ENCODE measurements at regions not wholly inside any gene's neighbourhood (a gene's known extent, or its start where the extent isn't known, plus 50 kb on each side); places are given as distances from the start of the nearest gene placed in this dataset.

DNA sequence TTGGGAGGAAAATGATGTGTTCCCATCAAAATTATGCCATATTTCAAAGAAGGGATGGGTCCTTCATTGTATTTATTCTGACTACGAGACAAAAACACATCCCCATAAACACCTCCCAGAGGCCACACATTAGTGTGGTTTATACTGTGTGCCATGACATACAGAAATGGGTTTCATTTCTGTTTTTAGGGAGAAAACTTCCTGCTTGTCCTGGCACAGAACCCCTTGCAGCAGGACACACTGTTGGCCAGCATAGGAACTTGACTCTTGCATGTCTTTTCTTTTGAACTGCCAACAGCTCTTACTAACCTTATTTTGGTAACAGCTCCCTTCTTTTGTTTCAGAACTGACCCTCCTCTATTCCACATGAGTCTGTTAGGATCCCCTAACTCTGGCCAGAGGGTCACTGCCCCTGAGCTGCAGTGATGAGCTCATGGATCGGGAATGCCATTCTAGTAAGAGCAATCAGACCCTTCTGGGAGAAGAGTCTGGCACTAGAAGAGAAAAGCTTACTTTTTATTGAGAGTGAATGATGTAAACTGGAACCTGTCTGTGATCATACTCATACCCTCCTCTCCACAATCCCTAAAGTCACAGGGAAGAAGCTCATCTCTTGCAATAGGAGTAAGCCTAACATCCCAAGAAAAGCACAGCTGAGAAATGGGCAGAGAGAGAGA is 86.4 kb downstream of the SMIM20 start:
- no peak for DNase-seq (ENCODE audit: low read depth, low spot score)
- Histone ChIP-seq H3K36me3 (ENCODE audit: insufficient read depth, low read length) (no peaks in the 10 kb centered on the region), H3K9ac (ENCODE audit: insufficient read length) (no peak overlapping the region), H3K9me3 (ENCODE audit: low read depth, low read length) (no peaks in the 10 kb centered on the region), H3K27ac (no peak overlapping the region), H3K4me3 (no peak overlapping the region)
- TF ChIP-seq POLR2AphosphoS5 (IDR thresholded peaks at IDR 0.05; ENCODE audit: borderline replicate concordance, low read depth, low read length), result no peak
- TF ChIP-seq EZH2 (IDR thresholded peaks at IDR 0.05), result no peak
- no peak for TF ChIP-seq FOXP2 (optimal IDR thresholded peaks at IDR 0.05; ENCODE audit: control extremely low read depth, extremely low read length, insufficient read depth)

DNA sequence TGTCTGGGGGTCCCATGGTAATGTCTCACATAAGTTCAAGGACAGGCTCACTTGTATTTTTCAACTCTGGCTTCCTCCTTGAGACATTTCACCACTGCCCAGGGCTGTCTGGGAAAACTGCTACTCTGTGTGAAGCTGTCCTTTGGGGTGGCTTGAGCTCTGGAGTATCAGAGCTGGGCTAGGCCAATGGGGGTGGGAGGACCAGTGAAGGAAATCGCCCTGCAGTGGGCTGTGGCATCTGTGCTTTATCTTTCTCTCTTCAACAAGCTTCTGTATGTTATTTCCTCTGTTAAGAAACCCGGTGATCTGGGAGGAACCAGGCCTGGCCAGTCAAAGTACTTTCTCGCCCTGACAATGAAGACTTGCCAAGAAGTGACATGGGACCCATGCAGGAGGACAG is 87.4 kb downstream of the SMIM20 start:
- TF ChIP-seq POLR2AphosphoS5 (IDR thresholded peaks at IDR 0.05; ENCODE audit: borderline replicate concordance, low read depth, low read length), result no peak
- TF ChIP-seq FOXP2 (optimal IDR thresholded peaks at IDR 0.05; ENCODE audit: control extremely low read depth, extremely low read length, insufficient read depth), result no peak
- TF ChIP-seq EZH2 (IDR thresholded peaks at IDR 0.05), result no peak
- H3K9me3 ChIP-seq (ENCODE audit: low read depth, low read length), result no peaks in the 10 kb centered on the region
- H3K36me3 ChIP-seq (ENCODE audit: insufficient read depth, low read length), result no peaks in the 10 kb centered on the region
- DNase-seq (ENCODE audit: low read depth, low spot score), result no peak
- no peak overlapping the region for H3K4me3 ChIP-seq
- no peak overlapping the region for H3K9ac ChIP-seq (ENCODE audit: insufficient read length)
- H3K27ac ChIP-seq, result no peak overlapping the region

GRCh38 chr4:26001816-26002215 is 87.8 kb downstream of the SMIM20 start:
- no peak overlapping the region for H3K4me3 ChIP-seq
- H3K27ac ChIP-seq, result no peak overlapping the region
- no peak overlapping the region for H3K9ac ChIP-seq (ENCODE audit: insufficient read length)
- DNase-seq (ENCODE audit: low read depth, low spot score), result no peak
- H3K9me3 ChIP-seq (ENCODE audit: low read depth, low read length), result no peaks in the 10 kb centered on the region
- TF ChIP-seq FOXP2 (optimal IDR thresholded peaks at IDR 0.05; ENCODE audit: control extremely low read depth, extremely low read length, insufficient read depth) (no peak), EZH2 (IDR thresholded peaks at IDR 0.05) (no peak), POLR2AphosphoS5 (IDR thresholded peaks at IDR 0.05; ENCODE audit: borderline replicate concordance, low read depth, low read length) (no peak)
- H3K36me3 ChIP-seq (ENCODE audit: insufficient read depth, low read length), result no peaks in the 10 kb centered on the region

DNA sequence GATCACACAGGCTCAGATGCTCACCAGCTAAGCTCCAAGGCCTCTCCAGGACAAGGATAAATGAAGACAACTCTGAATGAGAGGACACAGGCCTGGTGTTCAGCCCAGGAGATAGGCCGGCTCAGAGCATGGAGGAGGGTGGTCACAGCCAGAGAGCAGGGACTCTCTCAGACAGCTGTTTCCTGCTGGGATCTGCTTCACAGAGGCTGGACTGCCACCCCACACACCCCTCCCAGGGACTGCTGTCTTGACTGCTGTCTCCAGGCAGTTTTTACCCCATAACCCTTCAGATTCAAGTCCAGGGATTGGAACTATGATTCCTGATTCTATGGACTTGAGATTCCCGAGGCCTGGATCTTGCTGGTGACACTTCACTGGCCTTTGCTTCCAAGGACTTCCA is 89.0 kb downstream of the SMIM20 start:
- Histone ChIP-seq H3K4me3 (no peak overlapping the region), H3K27ac (no peak overlapping the region), H3K9ac (ENCODE audit: insufficient read length) (no peak overlapping the region), H3K9me3 (ENCODE audit: low read depth, low read length) (no peaks in the 10 kb centered on the region), H3K36me3 (ENCODE audit: insufficient read depth, low read length) (no peaks in the 10 kb centered on the region)
- no peak for TF ChIP-seq FOXP2 (optimal IDR thresholded peaks at IDR 0.05; ENCODE audit: control extremely low read depth, extremely low read length, insufficient read depth)
- no peak for TF ChIP-seq POLR2AphosphoS5 (IDR thresholded peaks at IDR 0.05; ENCODE audit: borderline replicate concordance, low read depth, low read length)
- no peak for TF ChIP-seq EZH2 (IDR thresholded peaks at IDR 0.05)
- DNase-seq (ENCODE audit: low read depth, low spot score), result no peak

- Histone ChIP-seq H3K27ac (no peak overlapping the region), H3K9ac (ENCODE audit: insufficient read length) (no peak overlapping the region), H3K4me3 (no peak overlapping the region), H3K36me3 (ENCODE audit: insufficient read depth, low read length) (no peaks in the 10 kb centered on the region), H3K9me3 (ENCODE audit: low read depth, low read length) (no peaks in the 10 kb centered on the region)
- DNase-seq (ENCODE audit: low read depth, low spot score), result no peak
- TF ChIP-seq EZH2 (IDR thresholded peaks at IDR 0.05) (no peak), FOXP2 (optimal IDR thresholded peaks at IDR 0.05; ENCODE audit: control extremely low read depth, extremely low read length, insufficient read depth) (no peak), POLR2AphosphoS5 (IDR thresholded peaks at IDR 0.05; ENCODE audit: borderline replicate concordance, low read depth, low read length) (no peak)
Measured at GRCh38 chr4:26004290-26004689, 90.3 kb downstream of the SMIM20 start.

- H3K36me3 ChIP-seq (ENCODE audit: insufficient read depth, low read length), result no peaks in the 10 kb centered on the region
- no peak overlapping the region for H3K4me3 ChIP-seq
- no peak overlapping the region for H3K27ac ChIP-seq
- no peak overlapping the region for H3K9ac ChIP-seq (ENCODE audit: insufficient read length)
- no peak for DNase-seq (ENCODE audit: low read depth, low spot score)
- TF ChIP-seq FOXP2 (optimal IDR thresholded peaks at IDR 0.05; ENCODE audit: control extremely low read depth, extremely low read length, insufficient read depth), result no peak
- TF ChIP-seq POLR2AphosphoS5 (IDR thresholded peaks at IDR 0.05; ENCODE audit: borderline replicate concordance, low read depth, low read length), result no peak
- TF ChIP-seq EZH2 (IDR thresholded peaks at IDR 0.05), result no peak
- no peaks in the 10 kb centered on the region for H3K9me3 ChIP-seq (ENCODE audit: low read depth, low read length)
Measured at GRCh38 chr4:26005764-26006163, 91.7 kb downstream of the SMIM20 start.

- no peak overlapping the region for H3K4me3 ChIP-seq
- no peaks in the 10 kb centered on the region for H3K9me3 ChIP-seq (ENCODE audit: low read depth, low read length)
- TF ChIP-seq EZH2 (IDR thresholded peaks at IDR 0.05) (no peak), POLR2AphosphoS5 (IDR thresholded peaks at IDR 0.05; ENCODE audit: borderline replicate concordance, low read depth, low read length) (no peak), FOXP2 (optimal IDR thresholded peaks at IDR 0.05; ENCODE audit: control extremely low read depth, extremely low read length, insufficient read depth) (no peak)
- no peaks in the 10 kb centered on the region for H3K36me3 ChIP-seq (ENCODE audit: insufficient read depth, low read length)
- no peak overlapping the region for H3K27ac ChIP-seq
- H3K9ac ChIP-seq (ENCODE audit: insufficient read length), result no peak overlapping the region
- DNase-seq (ENCODE audit: low read depth, low spot score), result no peak
Measured at GRCh38 chr4:26008737-26009136, 94.7 kb downstream of the SMIM20 start.

GRCh38 chr4:26009502-26009901 is 95.5 kb downstream of the SMIM20 start:
- no peak overlapping the region for H3K9ac ChIP-seq (ENCODE audit: insufficient read length)
- no peak for DNase-seq (ENCODE audit: low read depth, low spot score)
- H3K27ac ChIP-seq, result no peak overlapping the region
- no peaks in the 10 kb centered on the region for H3K36me3 ChIP-seq (ENCODE audit: insufficient read depth, low read length)
- TF ChIP-seq POLR2AphosphoS5 (IDR thresholded peaks at IDR 0.05; ENCODE audit: borderline replicate concordance, low read depth, low read length) (no peak), FOXP2 (optimal IDR thresholded peaks at IDR 0.05; ENCODE audit: control extremely low read depth, extremely low read length, insufficient read depth) (no peak), EZH2 (IDR thresholded peaks at IDR 0.05) (no peak)
- H3K4me3 ChIP-seq, result no peak overlapping the region
- no peaks in the 10 kb centered on the region for H3K9me3 ChIP-seq (ENCODE audit: low read depth, low read length)

GRCh38 chr4:26010304-26010703 is 96.3 kb downstream of the SMIM20 start:
- Histone ChIP-seq H3K27ac (no peak overlapping the region), H3K4me3 (no peak overlapping the region), H3K36me3 (ENCODE audit: insufficient read depth, low read length) (no peaks in the 10 kb centered on the region), H3K9ac (ENCODE audit: insufficient read length) (no peak overlapping the region), H3K9me3 (ENCODE audit: low read depth, low read length) (no peaks in the 10 kb centered on the region)
- TF ChIP-seq EZH2 (IDR thresholded peaks at IDR 0.05) (no peak), FOXP2 (optimal IDR thresholded peaks at IDR 0.05; ENCODE audit: control extremely low read depth, extremely low read length, insufficient read depth) (no peak), POLR2AphosphoS5 (IDR thresholded peaks at IDR 0.05; ENCODE audit: borderline replicate concordance, low read depth, low read length) (no peak)
- no peak for DNase-seq (ENCODE audit: low read depth, low spot score)
